Sigmoid colon (tissue), 6 donors: ENCODE measurements at regions not wholly inside any gene's neighbourhood (a gene's known extent, or its start where the extent isn't known, plus 50 kb on each side); places are given as distances from the start of the nearest gene placed in this dataset.
"Not testable (repeated sequence)": the region's sequence is repeated elsewhere in the genome, so short reads cannot be mapped to it uniquely, and the experiment has no call there.

Experiments
- DNase-seq: peaks from one replicate; pipeline ENCODE4 v3.0.0-alpha.2; 2019
- H3K27ac ChIP-seq, 4 donors: fragments of 200-600 bp; sonication (generic); one replicate each; pipeline ENCODE4 v1.5.1; 2016 to 2019; ENCODE audit warnings: mild to moderate bottlenecking in 1 of 4
- H3K27me3 ChIP-seq, 3 donors: fragments of 200-600 bp; sonication (generic); one replicate each; pipeline ENCODE4 v1.5.1; 2019; ENCODE audit warnings: mild to moderate bottlenecking in 1 of 3
- H3K36me3 ChIP-seq, 4 donors: fragments of 200-600 bp; sonication (generic); one replicate each; pipeline ENCODE4 v1.5.1; 2016 to 2019
- H3K4me1 ChIP-seq, 4 donors: fragments of 200-600 bp; sonication (generic); one replicate each; pipeline ENCODE4 v1.5.1; 2017 to 2019
- H3K4me3 ChIP-seq, 4 donors: fragments of 200-600 bp; sonication (generic); one replicate each; pipeline ENCODE4 v1.5.1; 2017 to 2019; ENCODE audit warnings: mild to moderate bottlenecking in 2 of 4, moderate library complexity in 1 of 4
- H3K9me3 ChIP-seq, 4 donors: fragments of 200-600 bp in 3 of 4; sonication (generic) in 3 of 4; one replicate each; pipeline versions ENCODE4 v1.5.1 to v1.6.1; 2013 to 2019
- EP300 ChIP-seq, 4 donors: sonication (generic); formaldehyde crosslinking; IDR thresholded peaks; one replicate each; pipeline ENCODE4 v1.6.1; 2017; ENCODE audit warnings: antibody characterized with exemption in 4 of 4
- POLR2A ChIP-seq, 2 donors: fragments of 450-650 bp; IDR thresholded peaks; one replicate each; pipeline ENCODE4 v1.6.1; 2016; ENCODE audit warnings: antibody characterized with exemption in 2 of 2, mild to moderate bottlenecking in 2 of 2, moderate library complexity in 2 of 2
- POLR2AphosphoS5 ChIP-seq, 4 donors: sonication (generic); formaldehyde crosslinking; IDR thresholded peaks; one replicate each; pipeline ENCODE4 v1.6.1; 2017; ENCODE audit warnings: antibody characterized with exemption in 4 of 4
- WGBS, 2 donors: extraction: QIAGEN DNeasy Blood & Tissue Kit; methylation state at CpG; one replicate each; pipeline ENCODE4 v1.1.7; 2013; 5-methylcytosine and 5-hydroxymethylcytosine counted together
- intact Hi-C: fragments of 100-400 bp; cut with DNase I; formaldehyde crosslinking; loops from one replicate; pipeline ENCODE4 v1.15.1; 2023
- TF ChIP-seq, protein P1 (sequence below), 4 experiments: fragments of 450-650 bp in 3 of 4; fragments of 200-600 bp in 1 of 4; IDR thresholded peaks; one replicate each; pipeline ENCODE4 v1.5.1; 2016 to 2019; ENCODE audit warnings: antibody characterized with exemption in 4 of 4, mild to moderate bottlenecking in 3 of 4, moderate library complexity in 2 of 4
- donor health status: healthy with polysubstance abuse.
- donor health status: healthy.

DNA sequence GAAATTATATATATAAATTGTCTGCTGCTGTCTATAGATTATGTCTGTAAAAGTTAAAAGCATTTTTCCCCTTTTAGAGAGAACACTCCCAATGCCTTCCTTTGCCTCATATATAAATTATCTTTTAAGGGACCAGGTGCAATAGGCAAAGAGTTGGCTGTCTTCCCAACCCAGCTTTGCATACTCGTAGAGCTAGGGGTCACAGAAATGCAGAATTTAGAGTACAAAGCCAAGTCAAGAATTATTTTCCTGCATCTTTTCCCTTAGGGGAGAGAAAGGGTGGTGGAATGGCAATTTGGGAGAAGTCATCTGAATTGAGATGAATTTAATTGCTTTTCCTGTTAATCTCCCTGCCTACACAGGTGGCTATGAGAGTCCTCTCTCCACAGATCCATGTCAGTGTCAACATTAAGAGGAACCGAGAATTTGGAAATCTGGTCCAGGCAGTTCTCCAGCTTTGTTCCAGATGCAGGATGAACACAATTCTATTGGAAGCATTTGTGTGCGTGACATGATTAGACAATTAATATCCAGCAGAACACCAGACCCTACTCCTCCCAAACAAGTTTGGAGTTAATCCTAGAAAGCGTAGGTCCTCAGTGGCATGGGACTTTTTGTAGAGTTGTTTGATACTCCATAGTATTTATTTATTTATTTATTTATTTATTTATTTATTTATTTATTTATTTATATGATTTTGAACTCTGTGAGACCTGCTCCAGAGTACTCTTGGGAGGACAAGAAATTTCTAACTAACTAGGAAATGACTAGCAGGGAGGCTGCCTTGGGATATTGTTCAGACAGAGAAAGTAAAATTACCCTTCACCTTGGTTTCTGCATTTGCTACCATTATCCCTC, 80.3 kb upstream of the SKAP2 start:
- Histone ChIP-seq H3K27me3 (no peaks in the 10 kb centered on the region), H3K4me1 (no peaks in the 10 kb centered on the region), H3K27ac (no peak overlapping the region), H3K9me3 (no peaks in the 10 kb centered on the region), H3K36me3 (no peaks in the 10 kb centered on the region), H3K4me3 (no peak overlapping the region)
- TF ChIP-seq POLR2A (IDR thresholded peaks at IDR 0.05) (no peak), EP300 (IDR thresholded peaks at IDR 0.05) (no peak), POLR2AphosphoS5 (IDR thresholded peaks at IDR 0.05) (no peak)
- TF ChIP-seq, protein P1, sequence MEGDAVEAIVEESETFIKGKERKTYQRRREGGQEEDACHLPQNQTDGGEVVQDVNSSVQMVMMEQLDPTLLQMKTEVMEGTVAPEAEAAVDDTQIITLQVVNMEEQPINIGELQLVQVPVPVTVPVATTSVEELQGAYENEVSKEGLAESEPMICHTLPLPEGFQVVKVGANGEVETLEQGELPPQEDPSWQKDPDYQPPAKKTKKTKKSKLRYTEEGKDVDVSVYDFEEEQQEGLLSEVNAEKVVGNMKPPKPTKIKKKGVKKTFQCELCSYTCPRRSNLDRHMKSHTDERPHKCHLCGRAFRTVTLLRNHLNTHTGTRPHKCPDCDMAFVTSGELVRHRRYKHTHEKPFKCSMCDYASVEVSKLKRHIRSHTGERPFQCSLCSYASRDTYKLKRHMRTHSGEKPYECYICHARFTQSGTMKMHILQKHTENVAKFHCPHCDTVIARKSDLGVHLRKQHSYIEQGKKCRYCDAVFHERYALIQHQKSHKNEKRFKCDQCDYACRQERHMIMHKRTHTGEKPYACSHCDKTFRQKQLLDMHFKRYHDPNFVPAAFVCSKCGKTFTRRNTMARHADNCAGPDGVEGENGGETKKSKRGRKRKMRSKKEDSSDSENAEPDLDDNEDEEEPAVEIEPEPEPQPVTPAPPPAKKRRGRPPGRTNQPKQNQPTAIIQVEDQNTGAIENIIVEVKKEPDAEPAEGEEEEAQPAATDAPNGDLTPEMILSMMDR (IDR thresholded peaks at IDR 0.05), result no peak
- DNase-seq, result no peak
- intact Hi-C loops, result no loop called here
- WGBS, 2 donors, result 56 to 72% methylated on average over 4 of the region's 4 CpGs

DNA sequence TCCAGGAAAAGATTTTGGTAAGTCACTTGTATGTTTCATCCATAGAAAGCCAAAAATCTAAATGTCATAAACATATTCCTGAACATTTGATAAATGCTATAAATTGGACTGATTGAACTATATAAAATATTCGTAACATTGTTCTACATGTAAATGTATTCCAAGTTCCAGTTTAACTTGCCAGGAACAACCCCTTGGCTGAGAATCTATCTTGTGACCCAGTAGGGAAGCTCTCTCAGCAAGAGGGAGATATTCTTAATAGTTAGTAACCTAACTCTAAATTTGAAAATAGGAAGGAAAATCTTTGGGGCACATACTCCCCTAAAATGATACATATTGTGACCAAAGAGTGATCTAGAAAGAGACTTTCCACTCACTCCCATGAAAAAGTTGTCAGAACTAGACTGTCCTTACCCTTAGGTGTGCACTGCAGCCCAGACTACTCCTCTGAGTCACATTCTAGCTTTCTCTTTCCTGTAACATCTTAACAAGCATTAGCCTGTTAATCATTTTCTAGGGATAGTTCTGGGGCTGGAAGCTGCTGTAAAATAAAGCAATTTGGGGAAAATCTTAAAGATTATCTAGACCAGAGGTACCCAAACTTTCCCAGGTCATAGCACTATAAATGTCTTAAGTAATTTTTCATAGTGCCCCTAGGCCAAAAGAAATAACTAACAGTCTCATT, 73.7 kb upstream of the SKAP2 start:
- 48 to 74% methylated on average over 1 of the region's 1 CpG for WGBS, 2 donors
- H3K27ac ChIP-seq, result no peak overlapping the region
- H3K9me3 ChIP-seq, result no peaks in the 10 kb centered on the region
- H3K27me3 ChIP-seq, result no peaks in the 10 kb centered on the region
- H3K4me3 ChIP-seq, result no peak overlapping the region
- TF ChIP-seq POLR2A (IDR thresholded peaks at IDR 0.05) (no peak), EP300 (IDR thresholded peaks at IDR 0.05) (no peak), POLR2AphosphoS5 (IDR thresholded peaks at IDR 0.05) (no peak)
- TF ChIP-seq, protein P1 (IDR thresholded peaks at IDR 0.05), result no peak
- DNase-seq, result no peak
- no peaks in the 10 kb centered on the region for H3K36me3 ChIP-seq
- no peaks in the 10 kb centered on the region for H3K4me1 ChIP-seq
- intact Hi-C loops, result no loop called here

DNA sequence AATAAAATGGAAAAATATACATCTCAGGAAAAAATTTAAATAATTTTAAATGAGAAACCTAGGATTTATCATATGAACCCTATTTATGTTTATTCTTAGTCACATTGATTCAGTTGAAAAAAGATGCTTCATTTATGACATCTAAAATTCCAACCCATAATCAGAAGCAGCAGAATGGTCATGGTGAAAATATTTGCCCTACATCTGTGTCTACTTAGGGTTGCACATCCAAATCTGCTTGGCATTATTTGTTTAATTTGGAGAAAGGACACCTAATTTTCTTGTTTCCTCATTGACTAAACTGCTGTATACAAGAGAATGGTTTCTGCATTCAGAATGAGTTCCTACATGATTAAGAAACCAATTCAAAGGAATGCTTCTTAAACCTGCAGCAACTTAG, 72.9 kb upstream of the SKAP2 start:
- H3K36me3 ChIP-seq, result no peaks in the 10 kb centered on the region
- H3K4me3 ChIP-seq, result no peak overlapping the region
- no peak overlapping the region for H3K27ac ChIP-seq
- intact Hi-C loops, result no loop called here
- TF ChIP-seq, protein P1 (IDR thresholded peaks at IDR 0.05), result no peak
- TF ChIP-seq EP300 (IDR thresholded peaks at IDR 0.05), result no peak
- TF ChIP-seq POLR2AphosphoS5 (IDR thresholded peaks at IDR 0.05), result no peak
- no peak for TF ChIP-seq POLR2A (IDR thresholded peaks at IDR 0.05)
- H3K27me3 ChIP-seq, result no peaks in the 10 kb centered on the region
- H3K4me1 ChIP-seq, result no peaks in the 10 kb centered on the region
- no peaks in the 10 kb centered on the region for H3K9me3 ChIP-seq
- no peak for DNase-seq

DNA sequence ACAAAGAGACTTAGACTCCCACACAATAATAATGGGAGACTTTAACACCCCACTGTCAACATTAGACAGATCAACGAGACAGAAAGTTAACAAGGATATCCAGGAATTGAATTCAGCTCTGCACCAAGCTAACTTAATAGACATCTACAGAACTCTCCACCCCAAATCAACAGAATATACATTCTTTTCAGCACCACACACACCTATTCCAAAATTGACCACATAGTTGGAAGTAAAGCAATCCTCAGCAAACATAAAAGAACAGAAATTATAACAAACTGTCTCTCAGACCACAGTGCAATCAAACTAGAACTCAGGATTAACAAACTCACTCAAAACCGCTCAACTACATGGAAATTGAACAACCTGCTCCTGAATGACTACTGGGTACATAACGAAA, 68.2 kb upstream of the SKAP2 start:
- H3K27ac ChIP-seq, H3K9me3 ChIP-seq, DNase-seq, intact Hi-C loops, H3K27me3 ChIP-seq, H3K4me1 ChIP-seq, H3K36me3 ChIP-seq, H3K4me3 ChIP-seq: not testable (repeated sequence)
- 89 to 93% methylated on average over 3 of the region's 3 CpGs for WGBS, 2 donors

DNA sequence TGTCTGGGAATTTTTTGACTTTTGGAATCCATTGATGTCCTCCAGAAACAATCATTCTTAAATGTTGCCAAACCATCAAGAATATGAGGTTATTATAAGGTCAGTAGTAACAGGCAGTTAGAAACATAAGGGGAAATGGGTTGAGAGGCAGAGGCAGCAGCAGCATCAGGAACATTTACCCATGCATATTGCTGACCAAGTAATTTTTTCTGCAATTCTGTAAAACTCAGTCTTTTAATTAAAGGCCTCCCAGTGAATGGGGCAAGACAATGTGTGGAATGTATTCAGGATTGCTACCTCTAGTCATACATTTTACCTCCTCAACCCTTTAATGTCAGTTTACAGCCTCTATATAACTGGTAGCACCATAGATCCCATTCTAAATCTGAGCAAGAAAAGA, 66.5 kb upstream of the SKAP2 start:
- Histone ChIP-seq H3K27ac (no peak overlapping the region), H3K4me1 (no peaks in the 10 kb centered on the region), H3K36me3 (no peaks in the 10 kb centered on the region), H3K4me3 (no peak overlapping the region), H3K9me3 (no peaks in the 10 kb centered on the region), H3K27me3 (no peaks in the 10 kb centered on the region)
- intact Hi-C loops, result no loop called here
- DNase-seq, result no peak
- TF ChIP-seq, protein P1 (IDR thresholded peaks at IDR 0.05), result no peak
- TF ChIP-seq EP300 (IDR thresholded peaks at IDR 0.05), result no peak
- no peak for TF ChIP-seq POLR2A (IDR thresholded peaks at IDR 0.05)
- TF ChIP-seq POLR2AphosphoS5 (IDR thresholded peaks at IDR 0.05), result no peak
